HepG2 (cell line): ENCODE measurements at regions not wholly inside any gene's neighbourhood (a gene's known extent, or its start where the extent isn't known, plus 50 kb on each side); places are given as distances from the start of the nearest gene placed in this dataset.

Source experiments
- ASH2L ChIP-seq: fragments of 300-600, 200-600 bp; sonication (generic); IDR thresholded peaks from 2 replicates; pipeline ENCODE4 v1.7.0; 2017; ENCODE audit warnings: low read depth, mild to moderate bottlenecking, moderate library complexity, mixed read lengths, low read length; ENCODE audit not compliant: insufficient read length
- ATAD3A ChIP-seq: sonication (generic); formaldehyde crosslinking; IDR thresholded peaks from 2 replicates; pipeline ENCODE4 v1.4.0; 2020; ENCODE audit warnings: missing genetic modification reagents
- DNMT1 ChIP-seq: sonication (generic); formaldehyde crosslinking; IDR thresholded peaks from 2 replicates; pipeline ENCODE4 v1.5.1; 2020; ENCODE audit warnings: mild to moderate bottlenecking, missing genetic modification reagents
- ETV6 ChIP-seq: sonication (generic); formaldehyde crosslinking; conservative IDR thresholded peaks from 2 replicates; pipeline ENCODE4 v1.4.0; 2020; ENCODE audit warnings: missing genetic modification reagents
- GATAD2A ChIP-seq: IDR thresholded peaks from 2 replicates; pipeline ENCODE4 v1.6.1; 2016
- HOXA5 ChIP-seq: sonication (generic); formaldehyde crosslinking; IDR thresholded peaks from 2 replicates; pipeline ENCODE4 v1.4.0; 2020; ENCODE audit warnings: missing genetic modification reagents
- NR2F1 ChIP-seq, 2 experiments: fragments of 450-650 bp in 1 of 2; formaldehyde crosslinking in 1 of 2; IDR thresholded peaks; 2 replicates each; pipeline versions ENCODE4 v1.5.0 to v1.6.1; 2016 to 2020; ENCODE audit warnings: mild to moderate bottlenecking in 1 of 2, missing compliant biosample characterization in 1 of 2, missing genetic modification reagents in 1 of 2, moderate library complexity in 1 of 2
- RARA ChIP-seq: IDR thresholded peaks from 2 replicates; pipeline ENCODE4 v1.6.1; 2016; ENCODE audit warnings: missing genetic modification reagents, missing compliant biosample characterization
- RXRB ChIP-seq: IDR thresholded peaks from 2 replicates; pipeline ENCODE4 v1.6.1; 2016; ENCODE audit warnings: borderline replicate concordance, missing genetic modification reagents, missing compliant biosample characterization
- SIX1 ChIP-seq: sonication (generic); formaldehyde crosslinking; IDR thresholded peaks from 2 replicates; pipeline ENCODE4 v1.4.0; 2020; ENCODE audit warnings: missing genetic modification reagents, borderline replicate concordance
- SMARCE1 ChIP-seq: fragments of 450-650 bp; IDR thresholded peaks from 2 replicates; pipeline ENCODE4 v1.6.1; 2017; ENCODE audit warnings: borderline replicate concordance
- THYN1 ChIP-seq: sonication (generic); formaldehyde crosslinking; IDR thresholded peaks from 2 replicates; pipeline ENCODE4 v1.8.1; 2023; ENCODE audit warnings: low read depth, mild to moderate bottlenecking, moderate library complexity, missing genetic modification reagents, borderline replicate concordance
- ZNF460 ChIP-seq: sonication (generic); formaldehyde crosslinking; IDR thresholded peaks from 2 replicates; pipeline ENCODE4 v1.5.1; 2020; ENCODE audit warnings: missing genetic modification reagents, mild to moderate bottlenecking, borderline replicate concordance
- ZNF607 ChIP-seq: sonication (generic); formaldehyde crosslinking; IDR thresholded peaks from 2 replicates; pipeline ENCODE4 v1.5.1; 2020; ENCODE audit warnings: missing genetic modification reagents, mild to moderate bottlenecking, borderline replicate concordance
- ZNF75D ChIP-seq: sonication (generic); formaldehyde crosslinking; IDR thresholded peaks from 2 replicates; pipeline ENCODE4 v1.8.1; 2023; ENCODE audit warnings: missing genetic modification reagents, mild to moderate bottlenecking, borderline replicate concordance
- TF ChIP-seq, protein P1 (sequence below): sonication (generic); formaldehyde crosslinking; IDR thresholded peaks from 2 replicates; pipeline ENCODE4 v1.4.0; 2020; ENCODE audit warnings: mild to moderate bottlenecking, missing genetic modification reagents
- TF ChIP-seq, protein P2 (sequence below): sonication (generic); formaldehyde crosslinking; IDR thresholded peaks from 2 replicates; pipeline ENCODE4 v1.5.0; 2020; ENCODE audit warnings: missing genetic modification reagents
- TF ChIP-seq, protein P3 (sequence below): IDR thresholded peaks from 2 replicates; pipeline ENCODE4 v1.6.1; 2016; ENCODE audit warnings: control low read depth
- TF ChIP-seq, protein P4 (sequence below): sonication (generic); formaldehyde crosslinking; IDR thresholded peaks from 2 replicates; pipeline ENCODE4 v1.4.0; 2020; ENCODE audit warnings: mild to moderate bottlenecking, low read depth, missing genetic modification reagents
- TF ChIP-seq, protein P5 (sequence below): sonication (generic); formaldehyde crosslinking; IDR thresholded peaks from 2 replicates; pipeline ENCODE4 v1.5.0; 2020; ENCODE audit warnings: mild to moderate bottlenecking, missing genetic modification reagents, moderate library complexity

DNA sequence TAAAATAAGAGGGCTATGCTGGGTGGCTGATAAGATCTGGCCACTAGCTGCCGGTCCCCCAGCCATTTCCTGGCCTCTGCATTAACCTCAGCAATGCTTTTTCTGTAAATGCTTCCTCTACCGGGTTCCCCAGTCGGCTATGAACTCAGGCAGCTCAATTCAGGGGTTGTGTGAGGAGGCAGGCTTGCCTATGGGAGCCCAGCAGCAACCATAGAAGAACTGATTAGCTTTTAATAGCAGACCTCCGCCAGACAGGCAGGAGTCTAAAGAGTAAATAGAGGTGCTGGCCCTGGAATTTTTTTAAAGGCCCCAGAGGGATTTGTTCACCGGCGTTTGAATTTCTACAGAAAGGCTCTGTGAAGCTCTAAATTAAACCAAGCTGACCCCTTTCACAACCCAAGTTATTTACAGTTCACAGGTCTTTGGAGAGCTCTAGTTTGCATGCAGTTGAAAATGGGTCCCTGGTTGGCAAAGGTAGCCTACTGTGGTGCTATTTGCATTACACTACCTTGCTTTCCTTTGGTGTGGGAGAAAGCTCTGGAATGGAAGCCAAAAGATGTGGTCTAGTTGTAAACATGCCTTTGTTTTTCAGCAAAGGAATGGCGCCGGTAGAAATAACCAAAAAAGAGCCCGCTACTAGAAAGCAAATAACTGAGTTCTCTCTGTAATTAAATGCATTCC, 289.7 kb upstream of the SEMA6A start (continued):
- TF ChIP-seq, protein P1, sequence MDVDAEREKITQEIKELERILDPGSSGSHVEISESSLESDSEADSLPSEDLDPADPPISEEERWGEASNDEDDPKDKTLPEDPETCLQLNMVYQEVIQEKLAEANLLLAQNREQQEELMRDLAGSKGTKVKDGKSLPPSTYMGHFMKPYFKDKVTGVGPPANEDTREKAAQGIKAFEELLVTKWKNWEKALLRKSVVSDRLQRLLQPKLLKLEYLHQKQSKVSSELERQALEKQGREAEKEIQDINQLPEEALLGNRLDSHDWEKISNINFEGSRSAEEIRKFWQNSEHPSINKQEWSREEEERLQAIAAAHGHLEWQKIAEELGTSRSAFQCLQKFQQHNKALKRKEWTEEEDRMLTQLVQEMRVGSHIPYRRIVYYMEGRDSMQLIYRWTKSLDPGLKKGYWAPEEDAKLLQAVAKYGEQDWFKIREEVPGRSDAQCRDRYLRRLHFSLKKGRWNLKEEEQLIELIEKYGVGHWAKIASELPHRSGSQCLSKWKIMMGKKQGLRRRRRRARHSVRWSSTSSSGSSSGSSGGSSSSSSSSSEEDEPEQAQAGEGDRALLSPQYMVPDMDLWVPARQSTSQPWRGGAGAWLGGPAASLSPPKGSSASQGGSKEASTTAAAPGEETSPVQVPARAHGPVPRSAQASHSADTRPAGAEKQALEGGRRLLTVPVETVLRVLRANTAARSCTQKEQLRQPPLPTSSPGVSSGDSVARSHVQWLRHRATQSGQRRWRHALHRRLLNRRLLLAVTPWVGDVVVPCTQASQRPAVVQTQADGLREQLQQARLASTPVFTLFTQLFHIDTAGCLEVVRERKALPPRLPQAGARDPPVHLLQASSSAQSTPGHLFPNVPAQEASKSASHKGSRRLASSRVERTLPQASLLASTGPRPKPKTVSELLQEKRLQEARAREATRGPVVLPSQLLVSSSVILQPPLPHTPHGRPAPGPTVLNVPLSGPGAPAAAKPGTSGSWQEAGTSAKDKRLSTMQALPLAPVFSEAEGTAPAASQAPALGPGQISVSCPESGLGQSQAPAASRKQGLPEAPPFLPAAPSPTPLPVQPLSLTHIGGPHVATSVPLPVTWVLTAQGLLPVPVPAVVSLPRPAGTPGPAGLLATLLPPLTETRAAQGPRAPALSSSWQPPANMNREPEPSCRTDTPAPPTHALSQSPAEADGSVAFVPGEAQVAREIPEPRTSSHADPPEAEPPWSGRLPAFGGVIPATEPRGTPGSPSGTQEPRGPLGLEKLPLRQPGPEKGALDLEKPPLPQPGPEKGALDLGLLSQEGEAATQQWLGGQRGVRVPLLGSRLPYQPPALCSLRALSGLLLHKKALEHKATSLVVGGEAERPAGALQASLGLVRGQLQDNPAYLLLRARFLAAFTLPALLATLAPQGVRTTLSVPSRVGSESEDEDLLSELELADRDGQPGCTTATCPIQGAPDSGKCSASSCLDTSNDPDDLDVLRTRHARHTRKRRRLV (CRISPR knock-in tag), result peak; percentile 62; the same call in 1 of the 2 replicates
- TF ChIP-seq ZNF460 (CRISPR knock-in tag) (no peak), ETV6 (CRISPR knock-in tag) (no peak), RXRB (CRISPR knock-in tag) (peak; percentile 61; the same call in 1 of the 2 replicates), SIX1 (CRISPR knock-in tag) (no peak), SMARCE1 (no peak), GATAD2A (peak; percentile 92), RARA (CRISPR knock-in tag) (peak; percentile 81), ASH2L (no peak), NR2F1 (CRISPR knock-in tag; IDR thresholded peaks at IDR 0.05) (peak in 1 of 2 experiments; percentile 69; a peak in 1 of 4 replicates), ZNF607 (CRISPR knock-in tag) (no peak), DNMT1 (0 out of 2 replicates have a peak, but pooled peaks have one; percentile 44), HOXA5 (CRISPR knock-in tag) (0 out of 2 replicates have a peak, but pooled peaks have one; percentile 64), THYN1 (CRISPR knock-in tag) (no peak), ZNF75D (CRISPR knock-in tag) (no peak), ATAD3A (CRISPR knock-in tag) (no peak)
- TF ChIP-seq, protein P2, sequence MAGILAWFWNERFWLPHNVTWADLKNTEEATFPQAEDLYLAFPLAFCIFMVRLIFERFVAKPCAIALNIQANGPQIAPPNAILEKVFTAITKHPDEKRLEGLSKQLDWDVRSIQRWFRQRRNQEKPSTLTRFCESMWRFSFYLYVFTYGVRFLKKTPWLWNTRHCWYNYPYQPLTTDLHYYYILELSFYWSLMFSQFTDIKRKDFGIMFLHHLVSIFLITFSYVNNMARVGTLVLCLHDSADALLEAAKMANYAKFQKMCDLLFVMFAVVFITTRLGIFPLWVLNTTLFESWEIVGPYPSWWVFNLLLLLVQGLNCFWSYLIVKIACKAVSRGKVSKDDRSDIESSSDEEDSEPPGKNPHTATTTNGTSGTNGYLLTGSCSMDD (CRISPR knock-in tag), result no peak
- TF ChIP-seq, protein P3, sequence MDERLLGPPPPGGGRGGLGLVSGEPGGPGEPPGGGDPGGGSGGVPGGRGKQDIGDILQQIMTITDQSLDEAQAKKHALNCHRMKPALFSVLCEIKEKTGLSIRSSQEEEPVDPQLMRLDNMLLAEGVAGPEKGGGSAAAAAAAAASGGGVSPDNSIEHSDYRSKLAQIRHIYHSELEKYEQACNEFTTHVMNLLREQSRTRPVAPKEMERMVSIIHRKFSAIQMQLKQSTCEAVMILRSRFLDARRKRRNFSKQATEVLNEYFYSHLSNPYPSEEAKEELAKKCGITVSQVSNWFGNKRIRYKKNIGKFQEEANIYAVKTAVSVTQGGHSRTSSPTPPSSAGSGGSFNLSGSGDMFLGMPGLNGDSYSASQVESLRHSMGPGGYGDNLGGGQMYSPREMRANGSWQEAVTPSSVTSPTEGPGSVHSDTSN (CRISPR knock-in tag), result no peak
- TF ChIP-seq, protein P4, sequence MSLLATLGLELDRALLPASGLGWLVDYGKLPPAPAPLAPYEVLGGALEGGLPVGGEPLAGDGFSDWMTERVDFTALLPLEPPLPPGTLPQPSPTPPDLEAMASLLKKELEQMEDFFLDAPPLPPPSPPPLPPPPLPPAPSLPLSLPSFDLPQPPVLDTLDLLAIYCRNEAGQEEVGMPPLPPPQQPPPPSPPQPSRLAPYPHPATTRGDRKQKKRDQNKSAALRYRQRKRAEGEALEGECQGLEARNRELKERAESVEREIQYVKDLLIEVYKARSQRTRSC (CRISPR knock-in tag), result no peak
- TF ChIP-seq, protein P5, sequence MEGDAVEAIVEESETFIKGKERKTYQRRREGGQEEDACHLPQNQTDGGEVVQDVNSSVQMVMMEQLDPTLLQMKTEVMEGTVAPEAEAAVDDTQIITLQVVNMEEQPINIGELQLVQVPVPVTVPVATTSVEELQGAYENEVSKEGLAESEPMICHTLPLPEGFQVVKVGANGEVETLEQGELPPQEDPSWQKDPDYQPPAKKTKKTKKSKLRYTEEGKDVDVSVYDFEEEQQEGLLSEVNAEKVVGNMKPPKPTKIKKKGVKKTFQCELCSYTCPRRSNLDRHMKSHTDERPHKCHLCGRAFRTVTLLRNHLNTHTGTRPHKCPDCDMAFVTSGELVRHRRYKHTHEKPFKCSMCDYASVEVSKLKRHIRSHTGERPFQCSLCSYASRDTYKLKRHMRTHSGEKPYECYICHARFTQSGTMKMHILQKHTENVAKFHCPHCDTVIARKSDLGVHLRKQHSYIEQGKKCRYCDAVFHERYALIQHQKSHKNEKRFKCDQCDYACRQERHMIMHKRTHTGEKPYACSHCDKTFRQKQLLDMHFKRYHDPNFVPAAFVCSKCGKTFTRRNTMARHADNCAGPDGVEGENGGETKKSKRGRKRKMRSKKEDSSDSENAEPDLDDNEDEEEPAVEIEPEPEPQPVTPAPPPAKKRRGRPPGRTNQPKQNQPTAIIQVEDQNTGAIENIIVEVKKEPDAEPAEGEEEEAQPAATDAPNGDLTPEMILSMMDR, result peak; percentile 14; the same call in 1 of the 2 replicates
